ENCODE measurements at regions not wholly inside any gene's neighbourhood (a gene's known extent, or its start where the extent isn't known, plus 50 kb on each side); places are given as distances from the start of the nearest gene placed in this dataset.

DNA sequence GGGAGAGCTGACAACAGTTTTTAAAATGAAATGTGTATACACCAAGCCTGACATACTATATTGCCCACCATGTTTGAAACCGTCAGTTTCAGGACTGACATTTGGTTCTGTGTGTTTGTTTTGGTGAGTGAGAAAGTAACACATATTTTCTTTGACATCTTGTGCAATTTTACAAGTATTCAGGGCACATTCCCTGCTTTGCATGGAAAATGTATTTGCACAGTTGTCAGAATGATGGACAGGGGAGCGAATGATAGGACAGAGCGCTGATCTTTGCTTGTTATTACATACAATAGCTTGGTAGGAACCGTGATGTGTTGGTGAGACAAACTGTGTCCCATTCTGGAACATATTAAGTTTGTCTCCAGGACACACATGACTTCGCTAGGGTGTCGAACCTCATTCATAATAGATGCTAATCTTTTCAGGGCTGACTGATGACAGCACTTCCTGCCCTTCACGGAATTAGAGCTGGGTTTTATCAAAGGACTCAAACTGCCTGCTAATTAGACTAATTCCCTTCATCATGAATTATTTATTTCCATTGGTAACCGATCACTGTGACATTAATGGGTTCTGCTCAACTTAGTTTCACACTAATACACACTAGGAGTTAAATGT lies 158.5 kb downstream of the CDCA7 start:
- TF ChIP-seq, protein P1, sequence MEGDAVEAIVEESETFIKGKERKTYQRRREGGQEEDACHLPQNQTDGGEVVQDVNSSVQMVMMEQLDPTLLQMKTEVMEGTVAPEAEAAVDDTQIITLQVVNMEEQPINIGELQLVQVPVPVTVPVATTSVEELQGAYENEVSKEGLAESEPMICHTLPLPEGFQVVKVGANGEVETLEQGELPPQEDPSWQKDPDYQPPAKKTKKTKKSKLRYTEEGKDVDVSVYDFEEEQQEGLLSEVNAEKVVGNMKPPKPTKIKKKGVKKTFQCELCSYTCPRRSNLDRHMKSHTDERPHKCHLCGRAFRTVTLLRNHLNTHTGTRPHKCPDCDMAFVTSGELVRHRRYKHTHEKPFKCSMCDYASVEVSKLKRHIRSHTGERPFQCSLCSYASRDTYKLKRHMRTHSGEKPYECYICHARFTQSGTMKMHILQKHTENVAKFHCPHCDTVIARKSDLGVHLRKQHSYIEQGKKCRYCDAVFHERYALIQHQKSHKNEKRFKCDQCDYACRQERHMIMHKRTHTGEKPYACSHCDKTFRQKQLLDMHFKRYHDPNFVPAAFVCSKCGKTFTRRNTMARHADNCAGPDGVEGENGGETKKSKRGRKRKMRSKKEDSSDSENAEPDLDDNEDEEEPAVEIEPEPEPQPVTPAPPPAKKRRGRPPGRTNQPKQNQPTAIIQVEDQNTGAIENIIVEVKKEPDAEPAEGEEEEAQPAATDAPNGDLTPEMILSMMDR (IDR thresholded peaks at IDR 0.05; ENCODE audit: low read depth, low read length): no peak
- TF ChIP-seq POLR2A (IDR thresholded peaks at IDR 0.05; ENCODE audit: extremely low read depth, insufficient read length) (no peak), MYC (IDR thresholded peaks at IDR 0.05; ENCODE audit: low read depth, low read length) (no peak)
- TF ChIP-seq, protein P2, sequence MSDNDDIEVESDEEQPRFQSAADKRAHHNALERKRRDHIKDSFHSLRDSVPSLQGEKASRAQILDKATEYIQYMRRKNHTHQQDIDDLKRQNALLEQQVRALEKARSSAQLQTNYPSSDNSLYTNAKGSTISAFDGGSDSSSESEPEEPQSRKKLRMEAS (IDR thresholded peaks at IDR 0.05; ENCODE audit: low read depth, low read length): no peak

All from NB4 (cell line).